ENCODE measurements at regions not wholly inside any gene's neighbourhood (a gene's known extent, or its start where the extent isn't known, plus 50 kb on each side); places are given as distances from the start of the nearest gene placed in this dataset.

DNA sequence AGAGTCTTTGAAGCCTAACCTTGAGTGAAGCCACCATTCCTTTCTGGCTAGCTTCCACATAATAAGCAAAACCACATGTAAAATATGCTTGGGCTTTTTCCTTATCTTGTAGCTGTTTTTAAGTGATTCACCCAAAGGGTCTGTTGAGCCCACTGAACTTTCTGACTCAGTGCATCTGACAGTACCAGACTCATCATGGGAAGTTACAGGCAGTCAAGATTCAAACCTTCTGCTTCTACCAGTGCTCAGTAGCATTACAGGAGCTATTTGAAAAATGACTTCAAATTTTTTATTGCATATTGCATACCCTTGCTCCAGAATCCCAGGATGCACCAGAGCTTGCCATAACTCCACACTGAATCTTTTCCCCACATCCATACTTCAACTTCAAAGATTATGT is 87.5 kb upstream of the PTPRD start:
- POLR2A ChIA-PET, result no interaction called here
- dilution Hi-C loops (cut with MboI; ENCODE audit: extremely low pct_ligation_motif_present, low sequenced_read_pairs), result no loop called here
- no TSS peak for BruUV-seq (replicated peaks)

More for the DNA sequence above, 87.5 kb upstream of the PTPRD start:
- CTCF ChIA-PET, result no interaction called here
- no peak for DNase-seq (ENCODE audit: low read depth, low spot score)
- Histone ChIP-seq H3K79me2 (ENCODE audit: control insufficient read depth, insufficient read depth, low read length) (no peaks in the 10 kb centered on the region), H3K4me2 (ENCODE audit: insufficient read depth, low read length) (no peak overlapping the region), H4K20me1 (replicated peaks; ENCODE audit: control insufficient read depth, extremely low read depth, insufficient read depth, low read length) (no peaks in the 10 kb centered on the region), H3K9me3 (replicated peaks; ENCODE audit: control insufficient read depth, insufficient read depth, low read length) (no peaks in the 10 kb centered on the region), H2AFZ (ENCODE audit: low read depth, low read length) (no peak overlapping the region), H3K27ac (ENCODE audit: insufficient read depth, low read depth, low read length) (no peak overlapping the region), H3K27me3 (ENCODE audit: control insufficient read depth in 2 of 2, insufficient read depth in 2 of 2, low read length in 2 of 2) (no peaks in the 10 kb centered on the region), H3K4me1 (ENCODE audit: control insufficient read depth, extremely low read depth, insufficient read depth, low read length) (no peaks in the 10 kb centered on the region), H3K9me1 (replicated peaks; ENCODE audit: control insufficient read depth, extremely low read depth, insufficient read depth, low read length) (no peaks in the 10 kb centered on the region), H3K9ac (replicated peaks; ENCODE audit: extremely low read depth, insufficient read depth, low read length) (no peak overlapping the region), H3K4me3 (replicated peaks in 1 of 3; ENCODE audit: insufficient read depth in 1 of 3, low read depth in 1 of 3, low read length in 3 of 3) (no peak overlapping the region), H3K36me3 (ENCODE audit: control insufficient read depth in 2 of 2, extremely low read depth in 1 of 2, insufficient read depth in 2 of 2, low read length in 2 of 2) (no peaks in the 10 kb centered on the region)
- intact Hi-C loops (cut with micrococcal nuclease), result no loop called here
- no peak for FAIRE-seq
- TF ChIP-seq GATA2 (IDR thresholded peaks at IDR 0.05; ENCODE audit: insufficient read depth, insufficient read length, low read depth, low read length) (no peak), EZH2 (IDR thresholded peaks at IDR 0.05; ENCODE audit: borderline replicate concordance, low read depth, low read length, severe bottlenecking) (no peak), POLR2A (IDR thresholded peaks at IDR 0.05; ENCODE audit: low read depth, low read length) (no peak), FOS (IDR thresholded peaks at IDR 0.05; ENCODE audit: borderline replicate concordance, insufficient read depth, low read length) (no peak), MYC (IDR thresholded peaks at IDR 0.05; ENCODE audit: low read depth, low read length) (no peak), POLR2AphosphoS5 (IDR thresholded peaks at IDR 0.05; ENCODE audit: insufficient read depth, low read depth, low read length) (no peak), JUN (IDR thresholded peaks at IDR 0.05; ENCODE audit: borderline replicate concordance, insufficient read depth, insufficient read length, low read depth) (no peak)
- TF ChIP-seq, protein P1, sequence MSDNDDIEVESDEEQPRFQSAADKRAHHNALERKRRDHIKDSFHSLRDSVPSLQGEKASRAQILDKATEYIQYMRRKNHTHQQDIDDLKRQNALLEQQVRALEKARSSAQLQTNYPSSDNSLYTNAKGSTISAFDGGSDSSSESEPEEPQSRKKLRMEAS (IDR thresholded peaks at IDR 0.05; ENCODE audit: insufficient read depth, insufficient read length), result no peak
- TF ChIP-seq, protein P2, sequence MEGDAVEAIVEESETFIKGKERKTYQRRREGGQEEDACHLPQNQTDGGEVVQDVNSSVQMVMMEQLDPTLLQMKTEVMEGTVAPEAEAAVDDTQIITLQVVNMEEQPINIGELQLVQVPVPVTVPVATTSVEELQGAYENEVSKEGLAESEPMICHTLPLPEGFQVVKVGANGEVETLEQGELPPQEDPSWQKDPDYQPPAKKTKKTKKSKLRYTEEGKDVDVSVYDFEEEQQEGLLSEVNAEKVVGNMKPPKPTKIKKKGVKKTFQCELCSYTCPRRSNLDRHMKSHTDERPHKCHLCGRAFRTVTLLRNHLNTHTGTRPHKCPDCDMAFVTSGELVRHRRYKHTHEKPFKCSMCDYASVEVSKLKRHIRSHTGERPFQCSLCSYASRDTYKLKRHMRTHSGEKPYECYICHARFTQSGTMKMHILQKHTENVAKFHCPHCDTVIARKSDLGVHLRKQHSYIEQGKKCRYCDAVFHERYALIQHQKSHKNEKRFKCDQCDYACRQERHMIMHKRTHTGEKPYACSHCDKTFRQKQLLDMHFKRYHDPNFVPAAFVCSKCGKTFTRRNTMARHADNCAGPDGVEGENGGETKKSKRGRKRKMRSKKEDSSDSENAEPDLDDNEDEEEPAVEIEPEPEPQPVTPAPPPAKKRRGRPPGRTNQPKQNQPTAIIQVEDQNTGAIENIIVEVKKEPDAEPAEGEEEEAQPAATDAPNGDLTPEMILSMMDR (IDR thresholded peaks at IDR 0.05; ENCODE audit: extremely low read depth in 1 of 2, insufficient read depth in 1 of 2, low read depth in 1 of 2, low read length in 2 of 2), result no peak
